HG03159 (cell line): ENCODE measurements at regions not wholly inside any gene's neighbourhood (a gene's known extent, or its start where the extent isn't known, plus 50 kb on each side); places are given as distances from the start of the nearest gene placed in this dataset.
"Not testable (repeated sequence)": the region's sequence is repeated elsewhere in the genome, so short reads cannot be mapped to it uniquely, and the experiment has no call there.

ENCODE experiments used
- ATAC-seq: cut with Tn5 transposase; IDR thresholded peaks from one replicate; pipeline ENCODE4 v1.9.1; 2021; ENCODE audit warnings: mild to moderate bottlenecking, moderate library complexity; ENCODE audit not compliant: unreplicated experiment

DNA sequence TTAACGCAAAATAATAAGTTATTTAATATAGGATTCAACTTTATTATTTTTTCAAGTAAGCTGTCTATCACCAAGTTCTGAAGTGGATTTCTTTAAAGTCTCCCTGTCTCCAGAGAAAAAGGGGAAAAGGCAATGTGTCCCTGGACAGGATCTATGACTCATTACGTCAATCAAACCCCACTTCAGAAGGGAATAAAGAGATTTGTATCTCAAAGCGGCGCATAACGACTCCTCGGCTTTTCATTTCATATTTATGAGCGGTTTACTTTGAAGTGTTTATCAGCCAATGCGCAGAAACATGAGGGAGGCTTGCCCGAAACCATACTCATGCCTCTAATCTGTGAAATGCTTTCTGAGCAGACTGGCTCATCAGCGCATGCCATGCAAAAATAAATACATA, 938.6 kb upstream of the WWC1 start:
- ATAC-seq: no peak

GRCh38 chr5:167355346-167355745, 936.1 kb upstream of the WWC1 start:
- ATAC-seq: no peak

GRCh38 chr5:167356374-167356773, 935.1 kb upstream of the WWC1 start:
- no peak for ATAC-seq

DNA sequence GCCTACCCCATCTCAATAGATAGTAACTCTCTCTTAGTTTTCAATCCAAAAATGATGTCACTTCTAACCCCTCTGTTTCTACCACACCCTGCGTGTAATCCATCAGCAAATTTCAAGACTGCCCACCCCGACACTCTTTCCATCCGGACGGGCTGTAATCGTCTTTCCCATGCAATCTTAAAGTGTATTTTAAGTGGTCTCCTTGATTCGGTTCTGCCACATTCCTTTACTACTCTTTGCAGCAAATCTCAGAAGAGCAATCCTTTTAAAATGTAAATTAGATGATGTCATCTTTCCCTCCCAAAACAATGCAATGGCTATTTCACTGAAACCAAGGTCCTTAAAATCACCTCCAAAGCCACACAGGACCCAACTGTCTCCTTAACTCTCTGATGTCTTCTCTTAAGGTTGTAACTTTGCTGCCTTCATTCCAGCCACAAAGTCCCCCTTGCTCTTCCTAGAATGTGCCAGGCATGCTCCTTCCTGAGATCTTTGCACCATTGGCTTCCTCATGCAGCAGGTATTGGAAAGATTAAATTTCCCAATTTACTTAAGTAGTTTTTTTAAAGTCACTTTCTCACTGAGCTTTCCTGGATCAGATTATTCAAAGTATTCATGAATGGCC, 932.5 kb upstream of the WWC1 start:
- ATAC-seq: no peak

GRCh38 chr5:167361795-167362194, 929.6 kb upstream of the WWC1 start:
- no peak for ATAC-seq

DNA sequence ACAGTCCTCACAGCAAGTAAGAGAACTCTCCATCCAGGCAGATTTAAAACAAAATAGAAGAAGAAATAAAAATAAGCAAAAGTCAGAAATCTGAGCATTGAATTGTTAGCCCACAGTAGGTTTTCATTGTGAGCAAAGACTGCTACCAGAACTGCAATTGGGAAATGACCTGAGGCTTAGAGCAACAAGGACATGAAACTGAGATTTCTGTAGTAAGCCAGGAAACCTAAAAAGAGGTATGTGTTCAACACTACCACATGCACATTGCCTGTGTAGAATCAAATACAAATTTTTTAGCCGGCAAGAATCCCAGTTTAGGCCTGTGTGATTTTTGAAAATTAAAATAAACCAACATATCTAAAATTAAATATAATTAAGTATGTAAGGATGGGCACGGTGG, 928.4 kb upstream of the WWC1 start:
- ATAC-seq: no peak

- ATAC-seq: no peak
These were observed 916.3 kb upstream of the WWC1 start for GRCh38 chr5:167375125-167375524.

DNA sequence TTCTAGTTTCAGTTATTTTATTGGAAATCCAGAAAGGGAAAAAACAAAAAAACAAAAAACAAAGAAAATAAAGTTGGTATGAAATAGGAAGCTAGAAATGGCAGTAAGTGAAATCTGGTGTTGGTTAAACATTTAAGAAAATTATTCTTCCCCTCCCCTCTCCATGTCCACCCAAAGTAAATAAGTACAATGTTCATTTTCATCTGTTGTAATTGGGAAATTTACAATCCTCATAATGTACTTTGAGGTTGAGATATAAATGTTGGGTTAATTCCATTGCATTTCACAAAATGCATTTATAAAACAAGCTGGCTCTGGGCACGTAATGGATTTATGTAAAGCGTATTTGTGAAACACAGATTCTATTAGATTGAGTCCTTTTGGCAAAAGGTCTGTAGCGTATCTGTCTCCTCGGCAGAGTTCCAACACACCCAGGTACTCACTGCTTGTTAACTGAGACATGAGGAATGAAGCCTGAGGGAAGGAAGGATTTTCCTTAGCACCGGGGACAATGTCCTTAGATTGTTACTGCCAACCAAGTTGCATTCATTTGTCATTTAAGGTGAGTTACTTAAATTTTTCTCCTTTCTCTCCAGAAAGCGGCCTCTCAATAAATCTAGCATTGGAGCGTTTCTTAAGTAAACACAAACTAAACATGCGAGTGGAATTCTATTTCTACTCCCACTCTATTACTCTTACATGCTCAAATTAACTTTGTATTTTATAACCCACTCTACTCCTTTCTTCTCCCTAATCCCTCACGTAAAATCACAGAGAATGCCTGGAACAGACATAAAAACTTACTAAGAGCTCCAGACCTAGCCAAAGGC, 912.3 kb upstream of the WWC1 start:
- ATAC-seq: no peak

- no peak for ATAC-seq
These were observed 910.0 kb upstream of the WWC1 start for GRCh38 chr5:167381457-167381856.

DNA sequence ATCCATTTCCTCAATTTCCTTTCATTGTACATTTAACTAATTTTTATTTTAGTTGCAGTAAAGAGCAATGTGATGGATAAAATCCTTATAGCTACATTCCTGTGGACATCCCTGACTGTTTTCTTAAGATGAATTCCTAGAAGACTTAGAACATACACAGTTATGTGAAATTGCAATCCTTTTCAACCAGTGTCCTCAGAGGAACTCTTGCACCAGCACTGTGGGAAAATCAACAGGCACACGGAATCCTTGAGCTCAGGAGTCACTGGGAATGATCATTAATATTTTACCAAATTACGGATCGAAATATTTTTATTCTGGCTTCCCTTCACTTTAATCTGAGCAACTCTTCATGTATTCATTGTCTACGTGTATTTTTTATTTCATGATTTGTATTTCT, 901.9 kb upstream of the WWC1 start:
- ATAC-seq: no peak

GRCh38 chr5:167391286-167391685, 900.2 kb upstream of the WWC1 start:
- not testable (repeated sequence) for ATAC-seq

DNA sequence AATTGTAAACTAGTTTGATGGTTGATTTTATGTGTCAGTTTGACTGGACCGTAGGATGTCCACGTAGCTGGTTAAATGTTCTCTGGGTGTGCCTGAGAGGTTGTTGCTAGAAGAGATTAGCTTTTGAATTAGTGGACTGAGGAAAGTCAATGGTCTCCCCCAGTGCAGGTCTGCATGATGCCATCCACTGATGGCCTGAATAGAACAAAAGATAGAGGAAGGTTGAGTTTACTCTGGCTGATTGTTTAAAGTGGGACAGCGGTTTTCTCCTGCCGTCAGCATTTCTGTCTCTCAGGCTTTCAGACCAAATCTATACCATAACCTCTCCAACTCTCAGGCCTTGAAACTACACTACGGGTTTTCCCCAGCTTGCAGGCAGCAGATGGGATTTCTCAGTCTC, 899.2 kb upstream of the WWC1 start:
- ATAC-seq: no peak

DNA sequence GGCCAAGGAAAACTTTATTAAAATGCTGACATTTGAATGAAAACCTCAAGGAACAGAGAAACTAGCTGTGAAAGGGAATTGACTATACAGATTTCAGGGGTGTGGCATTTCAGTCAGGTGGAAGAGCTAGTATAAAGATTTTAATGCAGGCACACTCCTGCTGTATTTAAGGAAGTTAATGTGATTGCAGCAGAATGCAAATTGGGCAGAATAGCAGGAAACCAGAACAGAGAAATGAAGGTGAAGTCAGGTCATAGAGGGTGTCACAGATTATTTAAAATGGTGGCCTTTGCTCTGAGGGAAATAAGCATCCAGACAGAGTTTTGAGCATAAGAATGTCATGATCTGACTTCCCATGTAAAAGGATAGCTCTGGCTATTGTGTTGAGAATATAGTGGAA, 898.1 kb upstream of the WWC1 start:
- no peak for ATAC-seq

DNA sequence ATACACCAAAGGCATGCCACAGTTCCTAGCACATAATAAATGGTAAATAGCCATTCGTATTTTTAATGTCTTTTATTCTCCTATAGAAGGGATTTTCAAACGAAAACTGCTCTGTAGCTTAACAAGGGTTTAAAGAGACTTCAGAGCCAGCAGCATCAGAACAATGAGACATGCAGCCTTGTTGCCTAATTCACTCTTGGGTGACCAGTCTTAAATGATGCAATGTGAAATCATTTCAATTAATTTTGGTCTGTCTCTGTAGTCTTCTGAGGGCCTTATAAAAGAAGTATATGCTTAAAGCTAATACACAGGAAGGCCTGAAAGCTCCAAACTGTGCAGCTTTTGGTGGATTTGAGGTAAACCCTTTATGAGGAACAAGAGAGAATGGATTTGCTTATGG, 888.8 kb upstream of the WWC1 start:
- no peak for ATAC-seq

DNA sequence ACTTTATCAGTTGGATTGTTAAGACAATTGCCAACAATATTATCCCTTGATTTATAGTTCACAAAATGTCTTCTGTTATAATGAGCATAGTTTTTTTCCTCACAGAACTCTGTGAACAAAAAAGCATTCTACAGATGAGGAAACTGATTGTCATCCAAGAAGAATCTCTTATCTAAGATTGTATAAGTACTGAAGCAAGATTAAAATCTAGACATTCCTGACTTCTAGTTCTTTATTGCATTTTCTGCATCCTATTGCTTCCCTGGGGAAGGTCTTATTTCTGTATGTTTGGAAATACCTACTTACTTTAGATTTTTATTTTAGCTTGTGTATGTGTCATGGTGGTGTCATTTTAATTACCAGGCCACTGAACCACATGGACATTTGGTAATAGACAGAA, 884.9 kb upstream of the WWC1 start:
- ATAC-seq: no peak

GRCh38 chr5:167412556-167412955, 878.9 kb upstream of the WWC1 start:
- ATAC-seq: no peak

DNA sequence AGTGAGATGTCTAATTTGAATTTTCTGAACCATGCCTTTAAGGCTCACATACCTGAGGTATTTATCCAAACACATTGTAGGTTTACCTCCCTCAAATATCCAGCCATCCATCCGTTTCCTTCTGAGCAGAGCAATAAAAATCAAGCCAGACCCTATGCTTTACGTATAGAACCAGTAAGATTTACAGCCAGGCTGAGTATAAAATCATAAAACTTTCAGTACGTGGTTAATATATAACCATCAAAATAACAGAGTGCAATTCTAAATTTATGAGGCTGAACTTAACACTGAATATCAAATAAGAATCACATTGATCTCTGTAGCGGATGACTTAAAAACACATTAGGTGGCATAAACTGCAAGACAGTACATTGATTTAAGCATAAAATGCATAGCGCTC, 877.9 kb upstream of the WWC1 start:
- ATAC-seq: no peak

DNA sequence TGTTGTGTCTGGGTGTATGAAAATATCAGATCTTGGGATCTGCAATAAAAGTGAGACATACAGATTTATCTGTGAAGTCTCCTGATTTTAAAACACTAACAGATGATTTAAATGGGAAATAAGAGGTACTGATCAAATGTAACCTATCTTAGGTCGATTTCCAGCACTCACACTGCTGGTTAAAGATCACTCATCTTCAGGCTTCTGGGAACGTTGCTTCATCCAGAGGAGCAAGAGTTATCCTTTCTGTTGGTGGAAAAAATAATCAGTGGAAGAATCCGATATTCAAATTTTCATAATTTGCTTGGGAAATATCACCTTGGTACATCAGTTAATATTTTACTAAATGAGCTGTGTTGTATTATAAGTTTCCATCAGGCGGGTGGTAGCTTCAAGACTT, 876.8 kb upstream of the WWC1 start:
- no peak for ATAC-seq

GRCh38 chr5:167415779-167416746, 875.4 kb upstream of the WWC1 start:
- ATAC-seq: no peak

GRCh38 chr5:167417662-167418061, 873.8 kb upstream of the WWC1 start:
- no peak for ATAC-seq

- no peak for ATAC-seq
These were observed 866.3 kb upstream of the WWC1 start for GRCh38 chr5:167425161-167425560.

DNA sequence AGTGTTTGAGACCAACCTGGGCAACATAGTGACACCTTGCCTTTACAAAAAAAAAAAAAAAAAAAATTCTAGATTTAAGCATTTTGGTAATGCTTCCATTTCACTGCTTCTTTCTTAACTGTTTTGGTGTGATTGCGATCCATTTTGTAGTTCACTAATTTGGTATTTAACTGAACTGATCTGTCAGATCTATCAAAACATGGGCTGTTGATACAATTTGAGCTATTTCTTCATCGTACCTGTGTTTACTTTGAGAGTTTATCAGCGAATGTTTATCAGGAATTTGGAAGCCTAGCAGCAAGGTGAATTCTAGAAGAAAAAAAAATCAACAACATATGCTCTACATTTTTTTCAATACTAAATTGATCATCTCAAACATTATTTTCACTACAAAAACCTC, 864.9 kb upstream of the WWC1 start:
- ATAC-seq: no peak
